ENCODE measurements at regions not wholly inside any gene's neighbourhood (a gene's known extent, or its start where the extent isn't known, plus 50 kb on each side); places are given as distances from the start of the nearest gene placed in this dataset.
"Not testable (repeated sequence)": the region's sequence is repeated elsewhere in the genome, so short reads cannot be mapped to it uniquely, and the experiment has no call there.

DNA sequence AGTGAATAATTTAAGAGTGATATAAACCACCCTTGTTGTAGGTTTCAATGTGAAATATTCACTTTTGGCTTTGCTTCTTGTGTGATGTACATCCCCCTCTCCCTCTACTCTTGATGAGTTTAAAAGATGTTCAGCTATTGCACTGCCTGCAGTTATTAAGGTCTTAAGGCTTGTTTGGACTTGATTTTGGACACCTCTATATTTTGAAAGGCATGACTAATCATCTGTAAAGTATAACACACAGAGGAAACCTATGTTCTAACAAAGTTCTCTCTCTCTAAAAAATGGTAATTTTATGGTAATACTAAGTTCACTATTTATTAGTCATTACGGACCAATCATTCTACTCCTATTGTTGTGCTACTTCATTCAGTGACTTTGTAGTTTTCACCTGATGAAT is 1719.9 kb downstream of the GRIK2 start:
- DNase-seq: no peak

DNA sequence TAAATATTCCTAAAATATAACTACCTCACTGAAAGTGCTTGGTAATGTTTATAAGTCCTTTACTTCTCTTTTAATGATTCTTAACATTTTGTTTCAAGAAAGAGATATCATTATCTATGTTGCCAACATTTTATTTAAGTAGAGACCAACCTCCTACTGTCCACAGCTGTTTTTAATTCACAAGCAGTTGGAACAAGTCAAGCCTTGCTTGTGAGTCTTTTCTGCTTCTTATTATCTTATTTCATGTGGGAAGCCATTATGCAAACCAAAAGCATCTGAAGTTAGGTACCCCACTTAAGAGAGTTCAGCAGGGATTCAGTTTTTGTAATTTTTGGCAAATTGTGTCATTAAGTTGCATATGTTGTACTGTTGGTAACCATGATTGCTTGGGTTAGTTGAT is 1714.5 kb downstream of the GRIK2 start:
- no peak for DNase-seq

- DNase-seq: no peak
These were observed 1712.2 kb downstream of the GRIK2 start for GRCh38 chr6:103105686-103106085.

DNA sequence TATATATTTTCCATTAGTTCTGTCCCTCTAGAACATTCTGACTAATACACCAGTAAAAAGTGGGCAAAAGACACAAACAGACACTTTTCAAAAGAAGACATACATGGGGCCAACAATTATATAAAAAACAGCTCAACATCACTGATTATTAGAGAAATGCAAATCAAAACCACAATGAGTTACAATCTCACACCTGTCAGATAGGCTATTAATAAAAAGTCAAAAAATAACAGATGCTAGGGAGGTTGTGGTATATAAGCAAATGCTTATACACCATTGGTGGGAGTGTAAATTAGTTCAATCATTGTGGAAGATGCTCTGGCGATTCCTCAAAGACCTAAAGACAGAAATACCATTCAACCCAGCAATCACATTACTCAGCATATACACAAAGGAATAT is 1707.8 kb downstream of the GRIK2 start:
- no peak for DNase-seq

DNA sequence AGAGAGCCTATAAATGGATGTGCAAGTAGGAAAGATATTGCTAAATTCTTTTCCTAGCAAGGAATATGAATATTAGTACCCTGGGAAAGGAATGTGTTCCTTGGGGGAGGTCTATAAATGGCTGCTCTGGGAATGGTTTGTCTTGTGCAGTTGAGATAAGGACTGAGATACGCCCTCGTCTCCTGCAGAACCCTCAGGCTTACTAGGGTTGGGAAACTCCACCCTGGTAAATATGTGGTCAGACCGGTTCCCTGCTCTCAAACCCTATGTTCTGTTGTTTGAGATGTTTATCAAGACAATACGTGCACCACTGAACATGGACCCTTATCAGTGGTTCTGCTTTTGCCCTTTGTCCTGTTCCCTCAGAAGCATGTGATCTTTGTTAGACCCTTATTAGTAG is 1698.9 kb downstream of the GRIK2 start:
- DNase-seq: not testable (repeated sequence)

- no peak for DNase-seq
These were observed 1692.3 kb downstream of the GRIK2 start for GRCh38 chr6:103085801-103086200.

- no peak for DNase-seq
These were observed 1688.5 kb downstream of the GRIK2 start for GRCh38 chr6:103081876-103082630.

DNA sequence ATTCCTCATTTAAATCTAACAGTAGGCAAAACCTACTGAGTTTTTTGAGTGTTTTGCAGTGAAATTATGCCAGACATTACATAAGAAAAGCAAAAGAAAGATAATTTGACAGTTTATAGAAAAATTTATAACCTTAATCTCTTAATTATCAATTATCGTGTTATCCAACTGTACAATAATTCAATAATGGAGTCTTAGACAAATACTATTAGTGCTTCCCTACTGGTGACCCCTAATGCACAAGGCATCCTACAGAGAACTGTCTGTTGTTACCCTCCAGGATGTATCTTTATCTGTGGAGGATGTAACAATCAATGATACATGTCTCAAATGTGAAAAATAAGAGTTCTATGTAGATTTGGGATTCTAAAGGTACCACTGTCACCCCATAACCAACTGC is 1687.6 kb downstream of the GRIK2 start:
- no peak for DNase-seq

GRCh38 chr6:103080497-103080896 is 1687.0 kb downstream of the GRIK2 start:
- no peak for DNase-seq

DNA sequence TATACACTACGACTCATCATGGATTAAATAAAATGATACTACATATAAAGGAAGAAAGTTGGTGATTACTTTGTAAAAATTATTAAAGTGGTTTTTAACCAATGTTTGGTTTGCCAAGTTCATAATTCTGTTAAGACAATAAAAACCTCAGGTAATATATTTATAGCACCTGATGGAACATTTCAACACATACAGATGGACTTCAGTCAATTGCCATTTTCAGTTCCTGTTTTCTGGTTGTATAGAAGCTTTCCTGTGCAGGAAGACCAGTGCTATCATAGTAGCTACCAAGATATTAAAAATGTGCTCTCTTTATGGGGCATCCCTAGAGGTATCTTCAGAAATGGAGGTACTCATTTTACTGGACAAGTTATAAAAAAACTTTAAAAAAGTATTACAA is 1686.4 kb downstream of the GRIK2 start:
- DNase-seq: no peak

DNA sequence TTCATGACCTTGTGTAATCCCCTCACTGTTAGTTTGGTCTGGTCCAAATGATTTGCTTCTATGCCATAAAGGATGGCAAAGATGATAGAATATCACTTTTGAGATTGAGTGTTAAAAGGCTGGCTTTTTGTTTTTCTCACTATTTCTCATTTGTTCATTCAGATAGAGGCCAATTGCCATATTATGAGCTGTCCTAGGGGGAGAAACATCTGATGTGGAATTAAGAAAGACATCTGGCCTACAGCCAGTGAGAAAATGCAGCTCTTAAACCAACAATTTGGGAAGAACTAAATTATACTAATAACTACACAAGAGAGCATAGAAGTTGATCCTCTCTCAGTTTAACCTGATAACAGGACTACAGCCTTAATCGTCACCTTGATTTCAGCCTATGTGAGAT is 1668.6 kb downstream of the GRIK2 start:
- DNase-seq: no peak

GRCh38 chr6:103047567-103047966 is 1654.1 kb downstream of the GRIK2 start:
- DNase-seq: no peak

- DNase-seq: no peak
These were observed 1648.8 kb downstream of the GRIK2 start for GRCh38 chr6:103042336-103042735.

GRCh38 chr6:103036846-103037245 is 1643.3 kb downstream of the GRIK2 start:
- DNase-seq: no peak

DNA sequence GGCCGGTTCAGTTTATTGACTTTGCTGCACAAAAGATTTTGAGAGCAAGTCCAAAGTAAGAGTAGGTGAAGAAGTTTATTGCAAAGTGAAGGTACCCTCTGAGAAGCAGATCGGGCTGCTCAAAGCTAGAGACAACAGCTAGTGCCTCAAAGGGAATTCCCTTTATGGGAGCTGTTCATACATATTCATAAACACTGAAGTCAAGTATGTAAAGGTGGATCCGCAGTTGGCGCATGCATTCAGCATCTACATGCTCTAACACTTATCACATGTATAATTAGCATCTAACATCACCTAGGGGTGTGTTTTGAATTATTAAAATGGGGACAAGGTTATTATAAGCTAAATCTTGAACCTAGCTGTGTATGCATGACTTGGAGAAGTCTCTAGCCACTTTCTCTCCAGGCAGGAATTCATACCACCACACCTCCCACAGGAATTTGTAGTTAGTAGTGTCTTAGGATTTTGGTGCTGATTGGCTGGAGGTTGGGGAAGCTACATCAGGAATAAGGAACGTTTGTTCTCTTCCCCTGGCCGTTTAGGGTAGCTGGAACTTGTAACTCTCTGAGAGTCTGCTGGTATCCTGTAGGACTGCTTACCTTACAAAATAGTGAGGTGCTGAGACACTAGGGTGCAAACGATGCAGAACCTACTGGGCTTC is 1633.9 kb downstream of the GRIK2 start:
- DNase-seq: no peak

GRCh38 chr6:103018426-103018825 is 1624.9 kb downstream of the GRIK2 start:
- DNase-seq: no peak

GRCh38 chr6:103017878-103018277 is 1624.4 kb downstream of the GRIK2 start:
- DNase-seq: no peak

- no peak for DNase-seq
These were observed 1618.1 kb downstream of the GRIK2 start for GRCh38 chr6:103011605-103012004.

DNA sequence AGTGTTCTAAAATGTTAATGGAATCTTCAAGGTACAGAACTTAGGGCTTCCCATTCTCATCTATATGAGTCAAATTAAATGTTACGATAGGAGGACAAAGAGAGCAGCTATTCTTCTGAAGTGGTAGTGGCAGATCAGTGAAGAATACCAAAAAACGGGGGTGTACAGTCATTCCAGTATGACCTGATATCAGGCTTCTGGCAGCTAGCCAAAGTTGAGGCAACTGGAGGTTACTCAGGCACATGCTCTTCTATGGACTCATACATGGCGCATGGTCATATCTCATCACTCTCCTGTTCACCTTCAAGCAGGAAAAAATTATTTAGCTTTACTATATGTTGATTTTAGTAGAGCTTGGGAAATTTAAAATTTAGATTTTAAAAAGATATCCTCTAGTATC is 1608.8 kb downstream of the GRIK2 start:
- no peak for DNase-seq

DNA sequence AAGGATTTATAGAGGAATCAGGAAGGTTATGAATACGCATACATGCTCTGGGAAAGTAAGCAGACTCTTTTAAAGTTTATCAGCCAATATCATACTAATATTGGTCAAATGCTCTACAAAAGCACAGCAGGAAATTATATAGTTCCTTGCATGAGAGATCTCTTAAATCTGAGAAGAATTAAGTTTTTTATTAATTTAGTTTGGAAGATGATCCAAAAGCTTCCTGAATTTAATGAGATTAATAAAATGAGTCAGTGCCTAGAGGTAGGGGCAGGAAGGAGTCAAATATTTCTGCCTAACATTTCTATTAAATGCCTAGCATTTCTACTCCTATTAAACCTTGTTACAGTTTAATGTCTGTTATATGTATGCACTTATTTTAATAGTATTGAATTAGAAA is 1608.2 kb downstream of the GRIK2 start:
- DNase-seq: no peak

DNA sequence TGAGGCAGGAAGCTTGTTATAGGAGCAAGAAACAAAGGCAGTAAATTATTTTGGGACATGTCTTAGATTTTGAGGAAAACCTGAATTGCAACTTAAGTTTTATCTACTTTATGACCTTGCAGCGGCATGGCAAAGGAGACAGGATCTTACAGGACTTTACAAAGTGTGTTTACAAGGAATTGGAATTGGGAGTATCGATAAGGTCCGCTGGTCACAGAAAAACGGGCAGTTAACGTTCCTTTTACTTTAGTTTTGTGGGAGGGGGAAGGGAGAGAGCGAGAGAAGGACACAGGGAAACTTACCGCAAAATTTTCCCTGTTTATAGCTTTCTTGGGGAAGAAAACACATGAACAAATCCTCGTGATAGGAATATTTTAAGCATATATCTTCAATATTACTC is 1607.2 kb downstream of the GRIK2 start:
- no peak for DNase-seq

DNA sequence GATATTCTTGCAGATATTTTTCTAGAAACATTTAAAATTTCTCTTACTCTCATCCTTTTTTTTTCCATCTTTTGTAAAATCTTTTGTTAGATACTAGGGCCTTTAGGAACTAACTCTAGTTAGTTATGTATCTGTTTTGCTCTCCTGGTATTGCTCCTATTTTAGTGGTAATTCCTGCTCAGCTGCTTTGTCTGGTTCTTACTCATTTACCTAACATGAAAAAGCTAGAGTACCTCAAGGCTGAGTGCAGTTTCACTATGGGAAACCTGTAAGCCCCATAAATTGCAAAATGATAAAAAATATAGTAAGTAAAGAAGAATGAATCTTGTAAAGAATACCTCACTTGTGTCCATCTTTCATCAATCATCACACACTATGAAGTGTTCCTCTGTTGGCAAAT is 1602.0 kb downstream of the GRIK2 start:
- DNase-seq: no peak

DNA sequence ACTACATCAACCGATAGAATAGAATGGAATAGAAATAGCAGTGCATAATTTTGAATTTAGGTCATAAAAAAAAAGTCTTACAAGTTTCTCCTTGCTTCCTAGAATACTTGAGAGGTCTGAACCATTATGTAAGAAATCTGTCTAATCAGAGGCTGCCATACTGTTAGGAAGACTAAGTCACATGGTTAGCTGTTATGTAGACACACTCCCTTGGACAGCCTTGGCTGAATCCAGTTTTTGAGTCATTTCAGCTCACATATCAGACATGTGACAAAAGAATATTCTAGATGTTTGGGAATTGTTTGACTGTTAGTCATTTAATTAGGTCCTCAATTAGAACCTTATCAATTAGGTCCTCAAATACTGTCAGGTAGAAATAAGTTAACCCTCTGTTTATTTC is 1601.4 kb downstream of the GRIK2 start:
- no peak for DNase-seq

GRCh38 chr6:102986086-102986485 is 1592.6 kb downstream of the GRIK2 start:
- no peak for DNase-seq

GRCh38 chr6:102984357-102984756 is 1590.8 kb downstream of the GRIK2 start:
- no peak for DNase-seq

All from activated CD4-positive, CD25-positive, alpha-beta regulatory T cell treated with anti-CD3 and anti-CD28 coated beads, Interleukin-2, amount 50 U/mL, for 72 hours (primary cell).